ENCODE measurements at regions not wholly inside any gene's neighbourhood (a gene's known extent, or its start where the extent isn't known, plus 50 kb on each side); places are given as distances from the start of the nearest gene placed in this dataset.

DNA sequence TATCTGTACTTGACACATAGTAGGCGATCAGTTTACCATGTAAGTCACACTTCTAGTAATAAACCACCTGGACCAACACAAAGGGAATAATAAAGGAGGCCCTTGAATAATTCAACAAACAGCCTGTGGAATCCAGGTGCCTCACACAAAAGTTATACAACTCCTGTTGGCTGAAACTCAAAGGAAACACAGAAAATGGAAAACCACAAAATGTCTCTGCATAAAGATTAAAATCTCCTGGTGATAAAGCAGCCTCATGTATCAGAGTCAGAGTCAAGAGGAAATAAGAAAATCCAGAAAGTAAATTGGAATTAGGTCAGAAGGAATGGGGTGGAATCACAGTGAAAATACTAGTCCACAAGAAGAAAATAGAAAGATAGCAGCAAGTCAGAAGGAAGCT lies 592.5 kb downstream of the NPHP4 start:
- TF ChIP-seq TAF1 (IDR thresholded peaks at IDR 0.05; ENCODE audit: borderline replicate concordance, insufficient read depth, low read length) (no peak), POLR2AphosphoS5 (IDR thresholded peaks at IDR 0.05; ENCODE audit: low read depth, low read length) (no peak), SIN3A (IDR thresholded peaks at IDR 0.05; ENCODE audit: borderline replicate concordance, insufficient read depth, low read length) (no peak), FOXP2 (optimal IDR thresholded peaks at IDR 0.05; ENCODE audit: borderline replicate concordance, extremely low read depth, extremely low read length, insufficient read depth) (no peak)
- TF ChIP-seq, protein P1, sequence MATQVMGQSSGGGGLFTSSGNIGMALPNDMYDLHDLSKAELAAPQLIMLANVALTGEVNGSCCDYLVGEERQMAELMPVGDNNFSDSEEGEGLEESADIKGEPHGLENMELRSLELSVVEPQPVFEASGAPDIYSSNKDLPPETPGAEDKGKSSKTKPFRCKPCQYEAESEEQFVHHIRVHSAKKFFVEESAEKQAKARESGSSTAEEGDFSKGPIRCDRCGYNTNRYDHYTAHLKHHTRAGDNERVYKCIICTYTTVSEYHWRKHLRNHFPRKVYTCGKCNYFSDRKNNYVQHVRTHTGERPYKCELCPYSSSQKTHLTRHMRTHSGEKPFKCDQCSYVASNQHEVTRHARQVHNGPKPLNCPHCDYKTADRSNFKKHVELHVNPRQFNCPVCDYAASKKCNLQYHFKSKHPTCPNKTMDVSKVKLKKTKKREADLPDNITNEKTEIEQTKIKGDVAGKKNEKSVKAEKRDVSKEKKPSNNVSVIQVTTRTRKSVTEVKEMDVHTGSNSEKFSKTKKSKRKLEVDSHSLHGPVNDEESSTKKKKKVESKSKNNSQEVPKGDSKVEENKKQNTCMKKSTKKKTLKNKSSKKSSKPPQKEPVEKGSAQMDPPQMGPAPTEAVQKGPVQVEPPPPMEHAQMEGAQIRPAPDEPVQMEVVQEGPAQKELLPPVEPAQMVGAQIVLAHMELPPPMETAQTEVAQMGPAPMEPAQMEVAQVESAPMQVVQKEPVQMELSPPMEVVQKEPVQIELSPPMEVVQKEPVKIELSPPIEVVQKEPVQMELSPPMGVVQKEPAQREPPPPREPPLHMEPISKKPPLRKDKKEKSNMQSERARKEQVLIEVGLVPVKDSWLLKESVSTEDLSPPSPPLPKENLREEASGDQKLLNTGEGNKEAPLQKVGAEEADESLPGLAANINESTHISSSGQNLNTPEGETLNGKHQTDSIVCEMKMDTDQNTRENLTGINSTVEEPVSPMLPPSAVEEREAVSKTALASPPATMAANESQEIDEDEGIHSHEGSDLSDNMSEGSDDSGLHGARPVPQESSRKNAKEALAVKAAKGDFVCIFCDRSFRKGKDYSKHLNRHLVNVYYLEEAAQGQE (IDR thresholded peaks at IDR 0.05; ENCODE audit: insufficient read depth in 1 of 2, low read depth in 2 of 2, low read length in 2 of 2) = no peak

Data from PFSK-1 (cell line).